Prostate gland (tissue), 2 donors: ENCODE measurements at regions not wholly inside any gene's neighbourhood (a gene's known extent, or its start where the extent isn't known, plus 50 kb on each side); places are given as distances from the start of the nearest gene placed in this dataset.
"Not testable (repeated sequence)": the region's sequence is repeated elsewhere in the genome, so short reads cannot be mapped to it uniquely, and the experiment has no call there.

Experiments used
- DNase-seq: peaks from one replicate; pipeline ENCODE4 v3.0.0-alpha.2; 2019; ENCODE audit warnings: low spot score
- H3K27ac ChIP-seq, 2 donors: fragments of 200-600 bp; sonication (generic); 2 replicates each; pipeline ENCODE4 v1.5.1; 2017 to 2019
- H3K27me3 ChIP-seq: fragments of 200-600 bp; sonication (generic); replicated peaks from 2 replicates; pipeline ENCODE4 v1.5.1; 2019; ENCODE audit not compliant: insufficient read depth
- H3K36me3 ChIP-seq, 2 donors: fragments of 200-600 bp; sonication (generic); 1 replicate in 1 of 2; 2 replicates in 1 of 2; pipeline versions ENCODE4 v1.5.1 to v1.8.1; 2017 to 2019
- H3K4me1 ChIP-seq: fragments of 200-600 bp; sonication (generic); replicated peaks from 2 replicates; pipeline ENCODE4 v1.5.1; 2019
- H3K4me3 ChIP-seq, 2 donors: fragments of 200-600 bp; sonication (generic); 2 replicates each; pipeline ENCODE4 v1.5.1; 2017 to 2019
- H3K9me3 ChIP-seq: fragments of 200-600 bp; sonication (generic); 2 replicates; pipeline ENCODE4 v1.5.1; 2017
- POLR2A ChIP-seq: fragments of 450-650 bp; IDR thresholded peaks from one replicate; pipeline ENCODE4 v1.6.1; 2016; ENCODE audit warnings: antibody characterized with exemption, mild to moderate bottlenecking
- POLR2AphosphoS5 ChIP-seq: sonication (generic); formaldehyde crosslinking; IDR thresholded peaks from one replicate; pipeline ENCODE4 v1.6.1; 2017; ENCODE audit warnings: antibody characterized with exemption
- WGBS: methylation state at CpG from one replicate; pipeline ENCODE4 v1.1.5; 2018; 5-methylcytosine and 5-hydroxymethylcytosine counted together
- intact Hi-C: fragments of 100-400 bp; cut with DNase I; formaldehyde crosslinking; loops from one replicate; pipeline ENCODE4 v1.14.2; 2022
- TF ChIP-seq, protein P1 (sequence below), 4 experiments: fragments of 200-600 bp in 2 of 4; fragments of 450-650 bp in 2 of 4; sonication (generic) in 2 of 4; IDR thresholded peaks; 1 replicate in 3 of 4; 2 replicates in 1 of 4; pipeline ENCODE4 v1.5.1; 2016 to 2019; ENCODE audit warnings: antibody characterized with exemption in 4 of 4, mild to moderate bottlenecking in 2 of 4, moderate library complexity in 2 of 4

DNA sequence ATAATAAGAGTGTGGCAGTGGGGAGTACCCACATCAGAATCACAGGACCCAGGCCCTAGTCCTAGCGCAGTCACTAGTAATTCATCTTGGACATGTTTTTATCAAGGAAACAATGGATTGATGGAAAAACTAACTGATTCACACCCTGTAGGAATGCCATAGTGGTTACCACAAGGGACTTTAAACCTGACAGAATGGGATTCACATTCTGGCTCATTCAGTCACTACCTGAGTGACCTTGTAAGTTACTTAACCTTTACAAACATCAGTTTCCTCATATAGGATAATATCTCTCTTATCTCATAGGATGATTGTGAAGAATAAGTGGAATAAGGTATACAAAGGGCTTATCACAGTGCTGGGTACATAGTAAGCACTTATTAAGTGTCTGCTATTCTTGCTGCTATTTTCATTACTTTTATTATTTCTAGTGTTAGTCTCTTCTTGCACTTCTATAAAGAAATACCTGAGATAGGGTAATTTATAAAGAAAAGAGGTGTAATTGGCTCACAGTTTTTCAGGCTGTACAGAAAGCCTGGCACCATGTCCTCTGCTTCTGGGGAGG, 247.5 kb upstream of the KLF3 start:
- no peaks in the 10 kb centered on the region for H3K4me1 ChIP-seq
- intact Hi-C loops = no loop called here
- H3K27me3 ChIP-seq = no peaks in the 10 kb centered on the region
- no peak for TF ChIP-seq POLR2AphosphoS5
- TF ChIP-seq, protein P1, sequence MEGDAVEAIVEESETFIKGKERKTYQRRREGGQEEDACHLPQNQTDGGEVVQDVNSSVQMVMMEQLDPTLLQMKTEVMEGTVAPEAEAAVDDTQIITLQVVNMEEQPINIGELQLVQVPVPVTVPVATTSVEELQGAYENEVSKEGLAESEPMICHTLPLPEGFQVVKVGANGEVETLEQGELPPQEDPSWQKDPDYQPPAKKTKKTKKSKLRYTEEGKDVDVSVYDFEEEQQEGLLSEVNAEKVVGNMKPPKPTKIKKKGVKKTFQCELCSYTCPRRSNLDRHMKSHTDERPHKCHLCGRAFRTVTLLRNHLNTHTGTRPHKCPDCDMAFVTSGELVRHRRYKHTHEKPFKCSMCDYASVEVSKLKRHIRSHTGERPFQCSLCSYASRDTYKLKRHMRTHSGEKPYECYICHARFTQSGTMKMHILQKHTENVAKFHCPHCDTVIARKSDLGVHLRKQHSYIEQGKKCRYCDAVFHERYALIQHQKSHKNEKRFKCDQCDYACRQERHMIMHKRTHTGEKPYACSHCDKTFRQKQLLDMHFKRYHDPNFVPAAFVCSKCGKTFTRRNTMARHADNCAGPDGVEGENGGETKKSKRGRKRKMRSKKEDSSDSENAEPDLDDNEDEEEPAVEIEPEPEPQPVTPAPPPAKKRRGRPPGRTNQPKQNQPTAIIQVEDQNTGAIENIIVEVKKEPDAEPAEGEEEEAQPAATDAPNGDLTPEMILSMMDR (IDR thresholded peaks at IDR 0.05) = no peak
- no peak for TF ChIP-seq POLR2A
- no peak overlapping the region for H3K27ac ChIP-seq
- WGBS = 96% methylated on average over 1 of the region's 1 CpG
- DNase-seq = no peak
- H3K9me3 ChIP-seq = no peaks in the 10 kb centered on the region
- no peaks in the 10 kb centered on the region for H3K36me3 ChIP-seq
- no peak overlapping the region for H3K4me3 ChIP-seq

DNA sequence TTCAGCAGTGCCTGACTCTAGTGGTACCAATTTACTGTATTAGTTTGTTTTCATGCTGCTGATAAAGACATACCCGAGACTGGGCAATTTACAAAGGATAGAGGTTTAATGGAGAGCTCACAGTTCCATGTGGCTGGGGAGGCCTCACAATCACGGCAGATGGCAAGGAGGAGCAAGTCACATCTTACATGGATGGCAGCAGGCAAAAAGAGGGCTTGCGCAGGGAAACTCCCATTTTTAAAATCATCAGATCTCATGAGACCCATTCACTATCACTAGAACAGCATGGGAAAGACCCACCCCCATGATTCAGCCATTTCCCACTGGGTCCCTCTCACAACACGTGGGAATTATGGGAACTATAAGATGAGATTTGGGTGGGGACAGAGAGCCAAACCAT, 243.7 kb upstream of the KLF3 start:
- WGBS = 82% methylated on average over 4 of the region's 4 CpGs
- intact Hi-C loops, H3K27me3 ChIP-seq, H3K4me3 ChIP-seq, H3K4me1 ChIP-seq, H3K36me3 ChIP-seq, H3K27ac ChIP-seq, H3K9me3 ChIP-seq, DNase-seq: not testable (repeated sequence)

GRCh38 chr4:38422850-38423249, 241.1 kb upstream of the KLF3 start:
- intact Hi-C loops = no loop called here
- Histone ChIP-seq H3K4me1 (no peaks in the 10 kb centered on the region), H3K9me3 (no peaks in the 10 kb centered on the region), H3K4me3 (no peak overlapping the region), H3K27me3 (no peaks in the 10 kb centered on the region), H3K36me3 (no peaks in the 10 kb centered on the region), H3K27ac (no peak overlapping the region)
- no peak for DNase-seq
- TF ChIP-seq POLR2A = no peak
- TF ChIP-seq POLR2AphosphoS5 = no peak
- TF ChIP-seq, protein P1 (IDR thresholded peaks at IDR 0.05) = no peak
- WGBS = 93% methylated on average over 4 of the region's 4 CpGs

DNA sequence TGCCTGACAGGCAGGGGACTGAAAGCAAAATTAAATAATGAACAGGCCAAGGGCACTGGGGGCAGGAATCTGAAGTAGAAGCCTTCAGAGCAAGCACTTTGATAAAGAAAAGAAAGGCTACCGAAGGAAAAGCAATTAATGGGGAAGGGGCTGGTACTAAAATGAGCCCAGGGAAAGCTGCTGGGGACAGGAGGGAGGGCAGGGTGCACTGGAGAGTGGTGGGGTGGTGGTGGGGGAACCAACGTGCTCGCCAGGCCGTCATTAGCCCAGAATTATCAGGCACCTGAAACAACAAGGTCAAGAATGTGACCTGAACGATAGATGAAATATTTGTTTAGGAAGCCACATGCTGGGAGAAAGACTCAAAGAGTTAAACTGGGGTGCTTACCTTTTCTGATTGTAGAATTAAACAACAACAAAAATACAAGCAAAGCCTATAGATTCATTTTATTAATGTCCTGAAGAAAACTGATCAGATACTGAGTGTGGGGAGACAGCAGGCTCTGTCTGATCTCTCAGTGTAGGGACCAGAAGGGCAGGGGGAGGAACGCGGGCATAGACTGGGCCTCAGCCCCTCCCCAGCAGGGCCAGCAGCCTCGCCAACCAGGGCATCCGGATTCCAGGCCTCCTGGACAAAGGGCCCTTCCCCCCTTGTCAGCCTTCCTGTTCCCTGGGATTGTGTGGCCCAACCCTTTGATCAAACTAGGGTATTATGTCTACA, 239.7 kb upstream of the KLF3 start:
- Histone ChIP-seq H3K27ac (no peak overlapping the region), H3K36me3 (no peaks in the 10 kb centered on the region), H3K4me3 (no peak overlapping the region), H3K9me3 (no peaks in the 10 kb centered on the region), H3K27me3 (no peaks in the 10 kb centered on the region), H3K4me1 (no peaks in the 10 kb centered on the region)
- no peak for TF ChIP-seq POLR2AphosphoS5
- TF ChIP-seq, protein P1 (IDR thresholded peaks at IDR 0.05) = no peak
- no peak for TF ChIP-seq POLR2A
- DNase-seq = no peak
- intact Hi-C loops = no loop called here
- 76% methylated on average over 9 of the region's 9 CpGs for WGBS

- no peak for TF ChIP-seq POLR2A
- TF ChIP-seq, protein P1 (IDR thresholded peaks at IDR 0.05) = no peak
- no peak for TF ChIP-seq POLR2AphosphoS5
- no peaks in the 10 kb centered on the region for H3K36me3 ChIP-seq
- no peaks in the 10 kb centered on the region for H3K27me3 ChIP-seq
- no peak overlapping the region for H3K27ac ChIP-seq
- DNase-seq = no peak
- no peaks in the 10 kb centered on the region for H3K9me3 ChIP-seq
- no peak overlapping the region for H3K4me3 ChIP-seq
- intact Hi-C loops = no loop called here
- H3K4me1 ChIP-seq = no peaks in the 10 kb centered on the region
Measured at GRCh38 chr4:38426532-38426931, 237.5 kb upstream of the KLF3 start.
